HG03457 (cell line): ENCODE measurements at regions not wholly inside any gene's neighbourhood (a gene's known extent, or its start where the extent isn't known, plus 50 kb on each side); places are given as distances from the start of the nearest gene placed in this dataset.
"Not testable (repeated sequence)": the region's sequence is repeated elsewhere in the genome, so short reads cannot be mapped to it uniquely, and the experiment has no call there.

Experiments
- ATAC-seq: cut with Tn5 transposase; IDR thresholded peaks from one replicate; pipeline ENCODE4 v1.9.1; 2021; ENCODE audit warnings: moderate number of reproducible peaks; ENCODE audit not compliant: unreplicated experiment

GRCh38 chr18:28287146-28287545 lies 110.2 kb upstream of the CDH2 start:
- ATAC-seq, result no peak

GRCh38 chr18:28284132-28284531 lies 107.2 kb upstream of the CDH2 start:
- ATAC-seq, result no peak

- ATAC-seq, result no peak
Observed at GRCh38 chr18:28281400-28281799, 104.5 kb upstream of the CDH2 start.

- no peak for ATAC-seq
Observed at GRCh38 chr18:28269750-28270149, 92.8 kb upstream of the CDH2 start.

- ATAC-seq, result no peak
Observed at GRCh38 chr18:28267878-28268625, 91.1 kb upstream of the CDH2 start.

GRCh38 chr18:28267276-28267675 lies 90.3 kb upstream of the CDH2 start:
- ATAC-seq, result no peak

GRCh38 chr18:28256166-28256565 lies 79.2 kb upstream of the CDH2 start:
- no peak for ATAC-seq

GRCh38 chr18:28248653-28249052 lies 71.7 kb upstream of the CDH2 start:
- no peak for ATAC-seq

GRCh38 chr18:28240626-28241025 lies 63.7 kb upstream of the CDH2 start:
- not testable (repeated sequence) for ATAC-seq

- ATAC-seq, result no peak
Observed at GRCh38 chr18:28236487-28236886, 59.6 kb upstream of the CDH2 start.
